NCI-H2107 (cell line): ENCODE measurements at regions not wholly inside any gene's neighbourhood (a gene's known extent, or its start where the extent isn't known, plus 50 kb on each side); places are given as distances from the start of the nearest gene placed in this dataset.

ENCODE experiments used
- DNase-seq: peaks from one replicate; lab custom pipeline; 2025; lab: John Stamatoyannopoulos, UW

GRCh38 chr11:131301306-131301705 is 69.1 kb upstream of the NTM start:
- no peak for DNase-seq

- DNase-seq = no peak
Observed at GRCh38 chr11:131302836-131303235, 67.6 kb upstream of the NTM start.

- DNase-seq = no peak
Observed at GRCh38 chr11:131303611-131304119, 66.8 kb upstream of the NTM start.

- no peak for DNase-seq
Observed at GRCh38 chr11:131305005-131305404, 65.4 kb upstream of the NTM start.

GRCh38 chr11:131307506-131307905 is 62.9 kb upstream of the NTM start:
- no peak for DNase-seq

- no peak for DNase-seq
Observed at GRCh38 chr11:131309776-131310175, 60.6 kb upstream of the NTM start.

- DNase-seq = peak; percentile 5
Observed at GRCh38 chr11:131311776-131312514, 58.5 kb upstream of the NTM start.
